Karpas-422 (cell line): ENCODE measurements at regions not wholly inside any gene's neighbourhood (a gene's known extent, or its start where the extent isn't known, plus 50 kb on each side); places are given as distances from the start of the nearest gene placed in this dataset.
"Not testable (repeated sequence)": the region's sequence is repeated elsewhere in the genome, so short reads cannot be mapped to it uniquely, and the experiment has no call there.

Source experiments
- DNase-seq: peaks from one replicate; pipeline ENCODE4 v3.0.0-alpha.2; 2015
- H2AFZ ChIP-seq: fragments of 200-600 bp; sonication (generic); 2 replicates; pipeline ENCODE4 v1.6.1; 2014; ENCODE audit warnings: antibody characterized with exemption, low read length, mixed read lengths
- H3K27ac ChIP-seq: fragments of 200-600 bp; sonication (generic); 2 replicates; pipeline ENCODE4 v1.5.1; 2014; ENCODE audit warnings: mild to moderate bottlenecking, low read length, moderate library complexity
- H3K27me3 ChIP-seq: fragments of 200-600 bp; sonication (generic); 2 replicates; pipeline ENCODE4 v1.6.1; 2014; ENCODE audit warnings: low read length, mixed read lengths
- H3K36me3 ChIP-seq: fragments of 200-600 bp; sonication (generic); 2 replicates; pipeline ENCODE4 v1.6.1; 2014; ENCODE audit warnings: low read length, mixed read lengths; ENCODE audit not compliant: insufficient read depth
- H3K4me1 ChIP-seq: fragments of 200-600 bp; sonication (generic); 2 replicates; pipeline ENCODE4 v1.6.1; 2014; ENCODE audit warnings: mild to moderate bottlenecking, low read length, mixed read lengths
- H3K4me2 ChIP-seq: fragments of 200-600 bp; sonication (generic); 2 replicates; pipeline ENCODE4 v1.6.1; 2014; ENCODE audit warnings: low read length, low read depth, mild to moderate bottlenecking; ENCODE audit not compliant: poor library complexity, severe bottlenecking
- H3K4me3 ChIP-seq: fragments of 200-600 bp; sonication (generic); 2 replicates; pipeline ENCODE4 v1.5.1; 2014; ENCODE audit warnings: mild to moderate bottlenecking, antibody characterized with exemption, low read length, mixed read lengths
- H3K79me2 ChIP-seq: fragments of 200-600 bp; sonication (generic); 2 replicates; pipeline ENCODE4 v1.6.1; 2014; ENCODE audit warnings: mild to moderate bottlenecking, low read length, mixed read lengths
- H3K9ac ChIP-seq: fragments of 200-600 bp; sonication (generic); 2 replicates; pipeline ENCODE4 v1.6.0; 2014; ENCODE audit warnings: low read length
- H3K9me2 ChIP-seq: fragments of 200-600 bp; sonication (generic), shearing (Covaris generic); replicated peaks from 2 replicates; pipeline ENCODE4 v1.6.0; 2014; ENCODE audit warnings: mild to moderate bottlenecking, low read length, moderate library complexity; ENCODE audit not compliant: insufficient read depth
- H3K9me3 ChIP-seq: fragments of 300-700, 200-600 bp; sonication (generic); 2 replicates; pipeline ENCODE4 v1.6.1; 2014; ENCODE audit warnings: low read length, mixed read lengths
- H4K20me1 ChIP-seq: fragments of 200-600 bp; sonication (generic); 2 replicates; pipeline ENCODE4 v1.6.1; 2014; ENCODE audit warnings: mild to moderate bottlenecking, antibody characterized with exemption, low read length, low read depth; ENCODE audit not compliant: insufficient read depth

DNA sequence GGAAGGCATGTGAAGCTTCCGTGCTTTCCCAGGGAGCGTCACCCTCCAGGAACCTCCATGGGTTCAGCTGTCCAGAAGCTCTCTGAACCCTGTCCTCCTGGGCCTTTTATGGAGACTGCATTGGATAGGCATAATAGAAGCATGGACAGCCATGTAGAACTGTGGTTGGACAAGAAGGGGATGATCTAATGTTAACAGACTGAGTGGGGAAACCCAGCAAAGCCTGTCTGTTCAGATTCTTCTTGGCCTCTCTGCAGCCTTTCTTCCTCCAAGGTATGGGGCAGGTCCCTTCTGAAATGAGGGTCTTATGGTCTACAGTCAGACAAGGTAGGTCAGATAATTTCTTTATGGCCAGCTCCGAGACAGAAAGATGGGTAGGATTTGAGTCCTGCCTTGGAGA lies 59.1 kb upstream of the CTNNA1 start:
- Histone ChIP-seq H3K9me2 (no peaks in the 10 kb centered on the region), H3K27ac (no peak overlapping the region), H4K20me1 (no peaks in the 10 kb centered on the region), H3K4me3 (no peak overlapping the region), H3K4me2 (no peak overlapping the region), H3K9me3 (no peaks in the 10 kb centered on the region), H2AFZ (no peak overlapping the region), H3K27me3 (no peaks in the 10 kb centered on the region), H3K79me2 (no peaks in the 10 kb centered on the region), H3K4me1 (no peaks in the 10 kb centered on the region), H3K9ac (no peak overlapping the region), H3K36me3 (no peaks in the 10 kb centered on the region)
- no peak for DNase-seq

GRCh38 chr5:138692370-138692769 lies 60.9 kb upstream of the CTNNA1 start:
- no peaks in the 10 kb centered on the region for H3K9me2 ChIP-seq
- H3K27me3 ChIP-seq, result no peaks in the 10 kb centered on the region
- DNase-seq, result no peak
- no peak overlapping the region for H3K9ac ChIP-seq
- no peak overlapping the region for H3K4me2 ChIP-seq
- H3K9me3 ChIP-seq, result no peaks in the 10 kb centered on the region
- H3K36me3 ChIP-seq, result no peaks in the 10 kb centered on the region
- H2AFZ ChIP-seq, result no peak overlapping the region
- H3K27ac ChIP-seq, result no peak overlapping the region
- no peak overlapping the region for H3K4me3 ChIP-seq
- H4K20me1 ChIP-seq, result no peaks in the 10 kb centered on the region
- no peaks in the 10 kb centered on the region for H3K79me2 ChIP-seq
- no peaks in the 10 kb centered on the region for H3K4me1 ChIP-seq

DNA sequence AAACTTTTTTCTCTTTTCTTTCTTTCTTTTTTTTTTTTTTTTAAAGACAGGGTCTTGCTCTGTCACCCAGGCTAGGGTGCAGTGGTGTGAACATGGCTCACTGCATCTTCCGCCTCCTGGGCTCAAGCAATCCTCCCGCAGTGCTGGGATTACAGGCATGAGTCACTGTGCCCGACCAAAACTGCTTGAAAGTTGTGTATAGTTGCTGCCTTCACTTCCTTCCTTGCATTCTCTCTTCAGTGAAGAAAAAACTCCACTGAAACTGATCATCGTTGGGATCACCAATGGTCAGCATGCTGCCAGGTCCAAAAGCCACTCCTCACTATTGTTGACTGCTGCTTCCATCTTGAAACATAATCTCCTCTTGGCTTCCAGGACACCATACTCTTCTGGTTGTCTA lies 66.6 kb upstream of the CTNNA1 start:
- no peaks in the 10 kb centered on the region for H3K36me3 ChIP-seq
- H3K27me3 ChIP-seq, result no peaks in the 10 kb centered on the region
- H3K79me2 ChIP-seq, result no peaks in the 10 kb centered on the region
- H3K9me3 ChIP-seq, result no peaks in the 10 kb centered on the region
- no peak for DNase-seq
- H4K20me1 ChIP-seq, result no peaks in the 10 kb centered on the region
- no peak overlapping the region for H3K9ac ChIP-seq
- no peak overlapping the region for H2AFZ ChIP-seq
- no peaks in the 10 kb centered on the region for H3K9me2 ChIP-seq
- H3K4me2 ChIP-seq, result no peak overlapping the region
- no peak overlapping the region for H3K4me3 ChIP-seq
- no peaks in the 10 kb centered on the region for H3K4me1 ChIP-seq
- no peak overlapping the region for H3K27ac ChIP-seq

DNA sequence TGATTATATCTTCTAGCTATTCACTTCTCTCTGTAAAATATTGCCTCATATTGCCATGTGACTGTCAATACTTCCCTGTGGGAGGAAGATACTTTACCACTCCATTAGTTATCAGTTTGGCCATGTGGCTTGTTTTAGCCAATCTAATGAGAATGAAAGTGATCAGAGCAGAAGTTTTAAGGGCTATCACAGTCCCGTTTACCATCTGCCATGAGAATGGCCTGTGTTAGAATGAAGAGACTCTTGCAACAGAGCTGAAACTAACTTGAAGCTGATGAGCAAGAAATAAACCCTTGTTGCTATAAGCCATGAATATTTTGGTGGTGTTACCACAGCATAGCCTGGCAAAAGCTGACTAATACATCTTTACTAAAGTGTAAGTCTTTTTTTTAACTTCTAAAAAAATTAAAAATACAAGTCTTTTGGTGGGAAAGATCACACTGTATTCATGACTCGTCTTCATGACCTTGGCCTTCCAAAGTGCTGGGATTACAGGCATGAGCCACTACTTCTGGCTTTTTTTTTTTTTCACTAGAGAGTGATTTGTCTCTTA lies 68.0 kb upstream of the CTNNA1 start:
- Histone ChIP-seq H3K9ac (no peak overlapping the region), H3K36me3 (no peaks in the 10 kb centered on the region), H3K27ac (no peak overlapping the region), H4K20me1 (no peaks in the 10 kb centered on the region), H3K79me2 (no peaks in the 10 kb centered on the region), H3K9me2 (no peaks in the 10 kb centered on the region), H2AFZ (no peak overlapping the region), H3K4me1 (no peaks in the 10 kb centered on the region), H3K4me3 (no peak overlapping the region), H3K9me3 (no peaks in the 10 kb centered on the region), H3K27me3 (no peaks in the 10 kb centered on the region), H3K4me2 (no peak overlapping the region)
- no peak for DNase-seq

DNA sequence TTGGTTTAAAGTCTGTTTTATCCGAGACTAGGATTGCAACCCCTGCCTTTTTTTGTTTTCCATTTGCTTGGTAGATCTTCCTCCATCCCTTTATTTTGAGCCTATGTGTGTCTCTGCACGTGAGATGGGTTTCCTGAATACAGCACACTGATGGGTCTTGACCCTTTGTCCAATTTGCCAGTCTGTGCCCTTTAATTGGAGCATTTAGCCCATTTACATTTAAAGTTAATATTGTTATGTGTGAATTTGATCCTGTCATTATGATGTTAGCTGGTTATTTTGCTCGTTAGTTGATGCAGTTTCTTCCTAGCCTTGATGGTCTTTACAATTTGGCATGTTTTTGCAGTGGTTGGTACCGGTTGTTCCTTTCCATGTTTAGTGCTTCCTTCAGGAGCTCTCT lies 70.8 kb upstream of the CTNNA1 start:
- not testable (repeated sequence) for H3K4me3 ChIP-seq, H3K4me2 ChIP-seq, DNase-seq, H3K36me3 ChIP-seq, H3K9ac ChIP-seq, H4K20me1 ChIP-seq, H3K9me2 ChIP-seq, H3K9me3 ChIP-seq, H3K27ac ChIP-seq, H2AFZ ChIP-seq, H3K4me1 ChIP-seq, H3K27me3 ChIP-seq, H3K79me2 ChIP-seq

GRCh38 chr5:138678826-138679225 lies 74.4 kb upstream of the CTNNA1 start:
- not testable (repeated sequence) for H3K9me3 ChIP-seq, H3K9me2 ChIP-seq, H3K36me3 ChIP-seq, H3K27ac ChIP-seq, H3K4me2 ChIP-seq, H3K79me2 ChIP-seq, H3K27me3 ChIP-seq, H3K4me1 ChIP-seq, H4K20me1 ChIP-seq, DNase-seq, H3K9ac ChIP-seq, H3K4me3 ChIP-seq, H2AFZ ChIP-seq

GRCh38 chr5:138677782-138678181 lies 75.4 kb upstream of the CTNNA1 start:
- no peaks in the 10 kb centered on the region for H3K4me1 ChIP-seq
- H3K36me3 ChIP-seq, result no peaks in the 10 kb centered on the region
- H3K27ac ChIP-seq, result no peak overlapping the region
- H3K9ac ChIP-seq, result no peak overlapping the region
- DNase-seq, result no peak
- no peak overlapping the region for H2AFZ ChIP-seq
- H3K9me3 ChIP-seq, result no peaks in the 10 kb centered on the region
- H3K27me3 ChIP-seq, result no peaks in the 10 kb centered on the region
- no peak overlapping the region for H3K4me3 ChIP-seq
- H3K79me2 ChIP-seq, result no peaks in the 10 kb centered on the region
- H4K20me1 ChIP-seq, result no peaks in the 10 kb centered on the region
- no peaks in the 10 kb centered on the region for H3K9me2 ChIP-seq
- no peak overlapping the region for H3K4me2 ChIP-seq

DNA sequence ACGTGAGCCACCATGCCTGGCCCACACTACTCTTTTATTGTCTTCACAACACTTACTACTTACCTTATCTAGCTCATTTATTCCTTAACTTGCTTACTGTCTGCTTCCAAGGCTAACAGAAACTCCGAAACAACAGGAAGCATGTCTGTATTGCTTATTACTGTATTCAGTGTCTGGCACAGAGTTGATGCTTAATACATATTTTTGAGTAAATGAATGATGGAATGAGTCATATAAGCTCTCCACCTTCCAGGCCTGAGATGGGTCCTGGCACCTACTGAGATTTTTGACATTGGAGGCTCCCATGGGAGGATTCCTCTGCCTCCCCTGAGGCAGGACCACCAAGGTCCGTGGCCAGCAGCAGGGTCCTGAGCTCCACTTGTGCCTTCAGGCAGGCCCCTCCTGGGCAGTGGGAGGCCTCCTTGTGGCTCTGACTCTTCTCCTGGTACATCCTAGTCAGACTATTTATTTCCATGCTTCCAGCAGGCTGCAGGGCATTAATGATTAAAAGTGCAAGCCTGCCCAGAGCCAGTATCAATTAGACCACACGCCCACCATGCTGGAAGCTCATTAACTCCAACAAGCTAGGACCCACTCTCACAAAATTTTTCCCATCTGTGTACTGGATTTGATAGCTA lies 76.5 kb upstream of the CTNNA1 start:
- Histone ChIP-seq H3K27me3 (no peaks in the 10 kb centered on the region), H3K27ac (no peak overlapping the region), H3K36me3 (no peaks in the 10 kb centered on the region), H3K9me2 (no peaks in the 10 kb centered on the region), H2AFZ (no peak overlapping the region), H3K79me2 (no peaks in the 10 kb centered on the region), H3K9ac (no peak overlapping the region), H4K20me1 (no peaks in the 10 kb centered on the region), H3K9me3 (no peaks in the 10 kb centered on the region), H3K4me2 (no peak overlapping the region), H3K4me1 (no peaks in the 10 kb centered on the region), H3K4me3 (no peak overlapping the region)
- no peak for DNase-seq

DNA sequence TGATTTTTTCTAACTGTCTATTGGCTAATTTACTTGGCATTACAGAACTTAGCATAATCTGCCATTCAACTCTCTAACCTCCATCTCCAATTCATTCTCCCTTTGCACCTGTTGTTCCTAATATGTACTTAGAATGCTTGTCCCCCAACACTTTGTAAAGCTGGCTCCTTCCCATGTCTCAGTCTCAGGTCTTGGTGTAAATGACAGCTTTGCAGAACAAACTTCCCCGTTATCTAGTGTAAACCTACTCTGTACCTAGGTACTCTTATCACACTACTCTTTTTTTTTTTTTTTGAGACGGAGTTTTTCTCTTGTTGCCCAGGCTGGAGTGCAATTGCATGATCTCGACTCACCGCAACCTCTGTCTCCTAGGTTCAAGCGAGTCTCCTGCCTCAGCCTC lies 77.2 kb upstream of the CTNNA1 start:
- Histone ChIP-seq H3K4me3 (no peak overlapping the region), H3K9ac (no peak overlapping the region), H3K4me1 (no peaks in the 10 kb centered on the region), H3K9me3 (no peaks in the 10 kb centered on the region), H3K9me2 (no peaks in the 10 kb centered on the region), H4K20me1 (no peaks in the 10 kb centered on the region), H3K79me2 (no peaks in the 10 kb centered on the region), H3K27me3 (no peaks in the 10 kb centered on the region), H3K36me3 (no peaks in the 10 kb centered on the region), H3K4me2 (no peak overlapping the region), H3K27ac (no peak overlapping the region), H2AFZ (no peak overlapping the region)
- DNase-seq, result no peak
